ENCODE measurements at regions not wholly inside any gene's neighbourhood (a gene's known extent, or its start where the extent isn't known, plus 50 kb on each side); places are given as distances from the start of the nearest gene placed in this dataset.

DNA sequence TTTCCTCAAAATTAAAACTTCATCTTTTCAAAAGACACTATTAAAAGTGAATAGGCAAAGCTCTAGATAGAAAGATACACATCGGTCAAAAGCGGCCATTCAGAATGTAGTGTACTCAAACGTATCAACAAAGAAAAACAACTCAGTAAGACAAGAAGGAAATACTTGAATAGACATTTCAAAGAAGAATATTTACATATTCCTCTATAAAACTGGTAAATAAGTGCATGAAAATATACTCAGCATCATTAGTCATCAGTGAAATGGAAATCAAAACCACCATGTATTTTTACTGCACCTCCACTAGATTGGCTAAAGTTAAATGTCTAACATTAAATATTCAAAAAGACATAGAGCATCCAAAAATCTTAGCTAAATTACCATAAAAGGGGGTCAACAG, 551.1 kb upstream of the SORCS1 start:
- no peak for TF ChIP-seq CTCF (IDR thresholded peaks at IDR 0.05; ENCODE audit: low read length)
- no peak for TF ChIP-seq EZH2 (IDR thresholded peaks at IDR 0.05; ENCODE audit: borderline replicate concordance, low read length)

All from OCI-LY1 (cell line).